ENCODE measurements at regions not wholly inside any gene's neighbourhood (a gene's known extent, or its start where the extent isn't known, plus 50 kb on each side); places are given as distances from the start of the nearest gene placed in this dataset.

- no peak for TF ChIP-seq CTCF (IDR thresholded peaks at IDR 0.05; ENCODE audit: poor library complexity)
- no peak for TF ChIP-seq EZH2 (IDR thresholded peaks at IDR 0.05; ENCODE audit: borderline replicate concordance)
- TF ChIP-seq EZH2phosphoT487 (IDR thresholded peaks at IDR 0.05; ENCODE audit: low read depth, severe bottlenecking, unreplicated experiment) = no peak
Observed at GRCh38 chr18:68033466-68033865, 516.9 kb upstream of the DSEL start.

All from hepatocyte (in vitro differentiated cells).